Fibroblast of lung (primary cell): ENCODE measurements at regions not wholly inside any gene's neighbourhood (a gene's known extent, or its start where the extent isn't known, plus 50 kb on each side); places are given as distances from the start of the nearest gene placed in this dataset.
A peak's percentile ranks its signal among the peaks of the same experiment; 100 is the strongest.

Experiments
- DNase-seq, 2 donors: peaks; one replicate each; pipeline versions ENCODE4 v3.0.0 to v3.0.0-alpha.2; 2010; ENCODE audit warnings: low read depth in 2 of 2
- H2AFZ ChIP-seq: 2 replicates; pipeline ENCODE4 v1.5.1; 2012; ENCODE audit warnings: low read length, control low read depth, inconsistent platforms
- H3K27ac ChIP-seq: 2 replicates; pipeline ENCODE4 v1.5.1; 2011; ENCODE audit warnings: low read length, control low read depth; ENCODE audit not compliant: insufficient read depth
- H3K27me3 ChIP-seq: 2 replicates; pipeline ENCODE4 v1.5.1; 2011; ENCODE audit warnings: mild to moderate bottlenecking, low read length; ENCODE audit not compliant: control insufficient read depth, insufficient read depth
- H3K36me3 ChIP-seq: 2 replicates; pipeline ENCODE4 v1.5.1; 2011; ENCODE audit warnings: low read length; ENCODE audit not compliant: control insufficient read depth, insufficient read depth
- H3K4me1 ChIP-seq: 2 replicates; pipeline ENCODE4 v1.5.1; 2011; ENCODE audit warnings: low read length; ENCODE audit not compliant: control insufficient read depth, insufficient read depth; ENCODE audit errors: extremely low read depth
- H3K4me2 ChIP-seq: 2 replicates; pipeline ENCODE4 v1.5.1; 2011; ENCODE audit warnings: low read length, control low read depth; ENCODE audit not compliant: insufficient read depth; ENCODE audit errors: extremely low read depth
- H3K4me3 ChIP-seq, 4 experiments: fragments of 200-600 bp in 1 of 4; sonication (generic) in 1 of 4; replicated peaks in 1 of 4; 2 replicates each; pipeline ENCODE4 v1.5.1; 2011 to 2016; ENCODE audit warnings: low read length in 4 of 4, low read depth in 3 of 4, mild to moderate bottlenecking in 3 of 4, control low read depth in 2 of 4, inconsistent platforms in 1 of 4, mixed read lengths in 1 of 4; ENCODE audit not compliant: insufficient read depth in 1 of 4; ENCODE audit errors: control extremely low read depth in 1 of 4
- H3K79me2 ChIP-seq: 2 replicates; pipeline ENCODE4 v1.5.1; 2012; ENCODE audit warnings: mild to moderate bottlenecking, low read length, inconsistent platforms; ENCODE audit not compliant: control insufficient read depth, insufficient read depth
- H3K9ac ChIP-seq: 2 replicates; pipeline ENCODE4 v1.5.1; 2011; ENCODE audit warnings: mild to moderate bottlenecking, low read length, control low read depth; ENCODE audit not compliant: insufficient read depth
- H3K9me3 ChIP-seq: 2 replicates; pipeline ENCODE4 v1.5.1; 2012; ENCODE audit warnings: low read depth, low read length; ENCODE audit not compliant: control insufficient read depth, insufficient read depth
- H4K20me1 ChIP-seq: 2 replicates; pipeline ENCODE4 v1.5.1; 2011; ENCODE audit warnings: low read length; ENCODE audit not compliant: control insufficient read depth, insufficient read depth; ENCODE audit errors: extremely low read depth
- CTCF ChIP-seq, 2 donors: IDR thresholded peaks in 1 of 2; conservative IDR thresholded peaks in 1 of 2; 1 replicate in 1 of 2; 2 replicates in 1 of 2; pipeline ENCODE4 v1.5.1; 2011 to 2012; ENCODE audit warnings: low read length in 2 of 2, control low read depth in 1 of 2, inconsistent platforms in 1 of 2, low read depth in 1 of 2, mild to moderate bottlenecking in 1 of 2
- EZH2 ChIP-seq: IDR thresholded peaks from 2 replicates; pipeline ENCODE4 v1.5.1; 2012; ENCODE audit warnings: low read length, control low read depth, mild to moderate bottlenecking; ENCODE audit errors: missing control alignments

- Histone ChIP-seq H4K20me1 (no peaks in the 10 kb centered on the region), H3K4me3 (no peak overlapping the region), H2AFZ (no peak overlapping the region), H3K27ac (no peak overlapping the region), H3K27me3 (no peaks in the 10 kb centered on the region), H3K9ac (no peak overlapping the region), H3K4me2 (no peak overlapping the region), H3K36me3 (no peaks in the 10 kb centered on the region), H3K9me3 (no peaks in the 10 kb centered on the region), H3K79me2 (no peaks in the 10 kb centered on the region), H3K4me1 (no peaks in the 10 kb centered on the region)
- DNase-seq: no peak
- TF ChIP-seq EZH2: no peak
- no peak for TF ChIP-seq CTCF (conservative IDR thresholded peaks at IDR 0.05 in 1 of 2, IDR thresholded peaks at IDR 0.05 in 1 of 2; ENCODE audit: low read depth in 1 of 2, low read length in 2 of 2)
Measured at GRCh38 chr7:31203551-31203950, 137.0 kb downstream of the NEUROD6 start.

- no peaks in the 10 kb centered on the region for H3K79me2 ChIP-seq
- H3K4me3 ChIP-seq: no peak overlapping the region
- H3K9ac ChIP-seq: no peak overlapping the region
- DNase-seq: no peak
- no peaks in the 10 kb centered on the region for H3K4me1 ChIP-seq
- no peak for TF ChIP-seq EZH2
- no peak for TF ChIP-seq CTCF (conservative IDR thresholded peaks at IDR 0.05 in 1 of 2, IDR thresholded peaks at IDR 0.05 in 1 of 2; ENCODE audit: low read depth in 1 of 2, low read length in 2 of 2)
- H3K27me3 ChIP-seq: no peaks in the 10 kb centered on the region
- H3K36me3 ChIP-seq: no peaks in the 10 kb centered on the region
- no peak overlapping the region for H3K4me2 ChIP-seq
- H4K20me1 ChIP-seq: no peaks in the 10 kb centered on the region
- no peak overlapping the region for H2AFZ ChIP-seq
- H3K27ac ChIP-seq: no peak overlapping the region
- no peaks in the 10 kb centered on the region for H3K9me3 ChIP-seq
Measured at GRCh38 chr7:31202801-31203200, 137.7 kb downstream of the NEUROD6 start.

- Histone ChIP-seq H3K9me3 (no peaks in the 10 kb centered on the region), H3K4me3 (no peak overlapping the region), H3K27me3 (no peaks in the 10 kb centered on the region), H3K36me3 (no peaks in the 10 kb centered on the region), H3K9ac (no peak overlapping the region), H3K79me2 (no peaks in the 10 kb centered on the region), H3K4me1 (no peaks in the 10 kb centered on the region), H3K27ac (no peak overlapping the region), H4K20me1 (no peaks in the 10 kb centered on the region), H2AFZ (no peak overlapping the region), H3K4me2 (no peak overlapping the region)
- DNase-seq: peak; percentile 27 to 38
- TF ChIP-seq EZH2 (no peak), CTCF (conservative IDR thresholded peaks at IDR 0.05 in 1 of 2, IDR thresholded peaks at IDR 0.05 in 1 of 2; ENCODE audit: low read depth in 1 of 2, low read length in 2 of 2) (peak; percentile 77 to 81)
Measured at GRCh38 chr7:31192986-31193385, 140.9 kb downstream of the ADCYAP1R1 start.
